ENCODE measurements at regions not wholly inside any gene's neighbourhood (a gene's known extent, or its start where the extent isn't known, plus 50 kb on each side); places are given as distances from the start of the nearest gene placed in this dataset.

GRCh38 chr9:118023644-118024043 is 319.4 kb downstream of the TLR4 start:
- TF ChIP-seq CTCF (conservative IDR thresholded peaks at IDR 0.05 in 1 of 2, IDR thresholded peaks at IDR 0.05 in 1 of 2; ENCODE audit: low read depth in 1 of 2, low read length in 2 of 2) = no peak
- no peak for TF ChIP-seq EZH2 (IDR thresholded peaks at IDR 0.05; ENCODE audit: low read length, missing control alignments)
